ENCODE measurements at regions not wholly inside any gene's neighbourhood (a gene's known extent, or its start where the extent isn't known, plus 50 kb on each side); places are given as distances from the start of the nearest gene placed in this dataset.

- TF ChIP-seq CTCF (IDR thresholded peaks at IDR 0.05) (no peak), POLR2AphosphoS5 (IDR thresholded peaks at IDR 0.05) (no peak)
Measured at GRCh38 chr22:46031066-46031465, 54.1 kb upstream of the WNT7B start.

All from stomach (tissue), 4 donors.